ENCODE measurements at regions not wholly inside any gene's neighbourhood (a gene's known extent, or its start where the extent isn't known, plus 50 kb on each side); places are given as distances from the start of the nearest gene placed in this dataset.

DNA sequence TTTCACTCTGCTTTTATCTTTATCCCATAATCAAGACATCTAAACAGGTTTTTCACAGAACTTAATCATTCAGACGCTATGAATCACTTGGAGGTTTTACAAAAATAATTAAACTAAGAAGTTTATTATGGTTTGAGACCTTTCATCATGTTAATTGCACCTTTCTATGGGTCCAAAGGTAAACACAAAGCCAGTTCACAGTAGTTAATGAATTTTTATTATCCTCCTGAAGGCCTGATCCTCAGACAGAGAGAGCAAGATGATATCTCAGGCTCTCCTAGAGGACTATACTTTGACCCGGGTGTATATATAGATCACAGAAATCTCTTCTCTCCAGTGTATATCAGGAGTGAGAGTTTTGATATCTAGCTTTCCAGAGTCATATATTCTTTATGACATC, 1044.3 kb upstream of the RAG2 start:
- no peak for TF ChIP-seq POLR2AphosphoS5 (IDR thresholded peaks at IDR 0.05; ENCODE audit: low read depth, low read length)
- TF ChIP-seq, protein P1, sequence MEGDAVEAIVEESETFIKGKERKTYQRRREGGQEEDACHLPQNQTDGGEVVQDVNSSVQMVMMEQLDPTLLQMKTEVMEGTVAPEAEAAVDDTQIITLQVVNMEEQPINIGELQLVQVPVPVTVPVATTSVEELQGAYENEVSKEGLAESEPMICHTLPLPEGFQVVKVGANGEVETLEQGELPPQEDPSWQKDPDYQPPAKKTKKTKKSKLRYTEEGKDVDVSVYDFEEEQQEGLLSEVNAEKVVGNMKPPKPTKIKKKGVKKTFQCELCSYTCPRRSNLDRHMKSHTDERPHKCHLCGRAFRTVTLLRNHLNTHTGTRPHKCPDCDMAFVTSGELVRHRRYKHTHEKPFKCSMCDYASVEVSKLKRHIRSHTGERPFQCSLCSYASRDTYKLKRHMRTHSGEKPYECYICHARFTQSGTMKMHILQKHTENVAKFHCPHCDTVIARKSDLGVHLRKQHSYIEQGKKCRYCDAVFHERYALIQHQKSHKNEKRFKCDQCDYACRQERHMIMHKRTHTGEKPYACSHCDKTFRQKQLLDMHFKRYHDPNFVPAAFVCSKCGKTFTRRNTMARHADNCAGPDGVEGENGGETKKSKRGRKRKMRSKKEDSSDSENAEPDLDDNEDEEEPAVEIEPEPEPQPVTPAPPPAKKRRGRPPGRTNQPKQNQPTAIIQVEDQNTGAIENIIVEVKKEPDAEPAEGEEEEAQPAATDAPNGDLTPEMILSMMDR (IDR thresholded peaks at IDR 0.05) = no peak
- TF ChIP-seq SIN3A (IDR thresholded peaks at IDR 0.05; ENCODE audit: borderline replicate concordance, insufficient read depth, low read depth, low read length) = no peak
- TF ChIP-seq, protein P2, sequence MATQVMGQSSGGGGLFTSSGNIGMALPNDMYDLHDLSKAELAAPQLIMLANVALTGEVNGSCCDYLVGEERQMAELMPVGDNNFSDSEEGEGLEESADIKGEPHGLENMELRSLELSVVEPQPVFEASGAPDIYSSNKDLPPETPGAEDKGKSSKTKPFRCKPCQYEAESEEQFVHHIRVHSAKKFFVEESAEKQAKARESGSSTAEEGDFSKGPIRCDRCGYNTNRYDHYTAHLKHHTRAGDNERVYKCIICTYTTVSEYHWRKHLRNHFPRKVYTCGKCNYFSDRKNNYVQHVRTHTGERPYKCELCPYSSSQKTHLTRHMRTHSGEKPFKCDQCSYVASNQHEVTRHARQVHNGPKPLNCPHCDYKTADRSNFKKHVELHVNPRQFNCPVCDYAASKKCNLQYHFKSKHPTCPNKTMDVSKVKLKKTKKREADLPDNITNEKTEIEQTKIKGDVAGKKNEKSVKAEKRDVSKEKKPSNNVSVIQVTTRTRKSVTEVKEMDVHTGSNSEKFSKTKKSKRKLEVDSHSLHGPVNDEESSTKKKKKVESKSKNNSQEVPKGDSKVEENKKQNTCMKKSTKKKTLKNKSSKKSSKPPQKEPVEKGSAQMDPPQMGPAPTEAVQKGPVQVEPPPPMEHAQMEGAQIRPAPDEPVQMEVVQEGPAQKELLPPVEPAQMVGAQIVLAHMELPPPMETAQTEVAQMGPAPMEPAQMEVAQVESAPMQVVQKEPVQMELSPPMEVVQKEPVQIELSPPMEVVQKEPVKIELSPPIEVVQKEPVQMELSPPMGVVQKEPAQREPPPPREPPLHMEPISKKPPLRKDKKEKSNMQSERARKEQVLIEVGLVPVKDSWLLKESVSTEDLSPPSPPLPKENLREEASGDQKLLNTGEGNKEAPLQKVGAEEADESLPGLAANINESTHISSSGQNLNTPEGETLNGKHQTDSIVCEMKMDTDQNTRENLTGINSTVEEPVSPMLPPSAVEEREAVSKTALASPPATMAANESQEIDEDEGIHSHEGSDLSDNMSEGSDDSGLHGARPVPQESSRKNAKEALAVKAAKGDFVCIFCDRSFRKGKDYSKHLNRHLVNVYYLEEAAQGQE (IDR thresholded peaks at IDR 0.05; ENCODE audit: insufficient read depth in 1 of 2, low read depth in 2 of 2, low read length in 1 of 2) = no peak
- TF ChIP-seq TCF7L2 (IDR thresholded peaks at IDR 0.05; ENCODE audit: low read depth, low read length) = no peak

Measured in Panc1 (cell line).